Activated gamma-delta T cell treated with Interleukin-2 at 50 U/mL for 16 hours (primary cell): ENCODE measurements at regions not wholly inside any gene's neighbourhood (a gene's known extent, or its start where the extent isn't known, plus 50 kb on each side); places are given as distances from the start of the nearest gene placed in this dataset.
"Not testable (repeated sequence)": the region's sequence is repeated elsewhere in the genome, so short reads cannot be mapped to it uniquely, and the experiment has no call there.

Experiments
- DNase-seq: peaks from one replicate; pipeline ENCODE4 v3.0.0-alpha.2; 2020

DNA sequence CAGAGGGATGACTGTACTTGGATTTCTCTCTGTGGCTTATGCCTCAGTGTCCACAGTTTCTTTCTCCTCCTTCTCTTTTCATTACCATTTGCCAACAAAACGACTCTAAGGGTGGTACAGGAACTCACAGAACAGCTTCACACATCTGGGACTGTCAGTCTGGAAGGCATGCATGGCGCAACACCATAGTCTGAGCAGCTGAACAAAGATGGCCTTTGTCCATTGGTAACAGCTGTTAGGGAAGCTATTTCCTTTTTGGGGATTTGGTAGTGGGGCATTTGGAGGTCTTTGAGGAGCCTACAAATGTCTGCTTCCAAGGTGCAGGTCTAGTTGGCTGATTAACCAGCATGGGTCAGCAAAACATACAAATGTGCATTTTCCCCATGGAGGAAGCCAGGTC lies 81.4 kb upstream of the PCDH8 start:
- DNase-seq, result no peak

DNA sequence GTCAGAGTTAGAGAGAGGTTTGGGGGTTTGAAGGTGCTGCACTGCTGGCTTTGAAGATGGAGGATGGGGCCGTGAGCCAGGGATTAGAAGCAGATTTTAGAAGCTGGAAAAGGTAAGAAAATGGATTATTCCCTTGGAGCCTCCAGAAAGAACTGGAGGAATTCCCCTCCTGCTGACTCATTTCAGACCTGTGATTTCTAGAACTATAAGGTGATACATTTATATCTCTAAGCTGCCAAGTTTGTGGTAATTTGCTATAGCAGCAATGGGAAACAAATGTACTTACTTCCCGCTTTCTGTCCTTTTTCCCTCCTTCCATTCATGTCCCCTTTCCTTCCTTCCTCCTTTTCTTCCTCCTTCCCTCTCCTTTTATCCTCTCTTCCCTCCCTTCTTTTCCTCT lies 78.5 kb upstream of the PCDH8 start:
- no peak for DNase-seq

DNA sequence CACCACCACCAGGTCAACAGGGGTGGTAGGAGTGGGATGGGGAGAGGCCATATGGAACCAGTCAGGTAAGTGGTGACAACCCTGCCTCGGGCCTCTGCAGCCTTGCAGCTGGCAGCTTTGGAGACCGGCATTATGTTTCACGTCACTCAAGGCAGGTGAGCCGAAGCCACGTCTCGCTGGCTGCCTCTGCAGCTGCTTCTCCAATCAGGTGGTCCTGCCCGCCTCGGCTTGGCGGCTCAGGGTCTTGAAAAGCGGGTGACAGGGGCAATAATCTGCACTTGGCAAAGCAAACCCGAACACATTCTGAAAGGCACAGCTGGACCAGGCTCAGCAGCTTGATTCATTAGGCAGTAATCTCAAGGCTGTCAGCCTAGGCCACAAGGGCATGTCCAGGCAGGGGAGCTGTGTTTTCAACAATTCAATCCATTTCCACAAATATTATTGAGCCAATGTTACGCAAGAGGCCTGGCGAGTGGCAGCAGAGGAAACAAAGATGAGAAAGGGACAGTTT lies 77.4 kb upstream of the PCDH8 start:
- DNase-seq, result no peak

DNA sequence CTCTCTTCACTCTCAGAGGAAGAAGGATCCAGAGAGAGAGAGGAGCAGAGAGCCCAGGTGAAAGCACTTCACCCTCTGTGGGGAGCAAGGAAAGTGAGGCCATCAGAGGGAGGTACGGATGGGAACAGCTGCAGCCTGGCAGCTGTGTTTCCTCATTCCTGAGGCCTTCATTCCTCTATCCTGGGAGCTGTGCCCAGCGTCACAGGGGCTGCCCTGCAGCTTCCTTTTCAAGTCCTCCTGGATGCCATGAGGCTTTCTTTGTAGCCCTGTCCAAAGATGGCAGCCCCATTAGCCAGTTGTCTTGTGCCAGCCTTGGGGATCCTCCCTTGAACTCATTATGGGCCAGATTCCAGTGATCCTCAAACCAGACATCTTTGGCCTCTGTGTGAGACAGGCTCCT lies 76.8 kb upstream of the PCDH8 start:
- no peak for DNase-seq

DNA sequence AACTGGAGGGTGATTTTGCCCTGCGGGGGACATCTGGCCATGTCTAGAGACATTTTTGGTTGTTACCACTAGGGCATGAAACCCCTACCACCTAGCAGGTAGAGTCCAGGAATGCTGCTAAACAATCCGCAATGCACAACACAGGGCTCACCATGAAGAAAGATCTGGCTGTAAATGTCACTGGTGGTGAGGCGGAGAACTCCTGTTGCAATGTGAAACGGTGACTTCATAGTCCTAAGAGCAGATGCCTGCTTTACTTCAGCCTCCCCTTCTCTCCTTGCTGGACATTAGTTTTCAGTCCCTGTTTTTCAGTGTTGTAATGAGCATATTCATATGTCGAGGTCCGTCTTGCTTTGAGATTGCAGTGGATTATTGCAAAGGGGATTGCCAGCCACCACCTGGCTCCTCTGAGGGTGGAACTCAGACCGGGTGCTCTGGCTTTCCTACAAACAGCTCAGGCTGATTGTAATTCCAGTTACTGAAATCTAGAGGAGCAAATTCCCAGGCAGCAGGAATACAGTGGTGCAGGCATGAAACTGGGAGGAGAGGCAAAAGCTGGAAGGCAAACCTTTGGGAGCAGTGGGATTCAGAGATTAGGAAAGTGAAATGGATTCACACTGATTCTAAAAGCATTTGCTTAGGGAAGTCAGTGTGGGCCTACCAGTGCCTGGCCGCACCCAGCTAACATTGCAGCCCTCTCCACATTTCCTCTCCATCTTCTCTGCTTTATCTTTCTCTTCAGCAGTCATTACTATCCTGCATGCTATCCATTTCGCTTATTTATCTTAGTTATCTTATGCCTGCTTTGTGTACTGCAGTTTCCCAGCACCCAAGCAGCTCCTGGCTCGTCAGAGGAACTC lies 76.1 kb upstream of the PCDH8 start:
- no peak for DNase-seq

DNA sequence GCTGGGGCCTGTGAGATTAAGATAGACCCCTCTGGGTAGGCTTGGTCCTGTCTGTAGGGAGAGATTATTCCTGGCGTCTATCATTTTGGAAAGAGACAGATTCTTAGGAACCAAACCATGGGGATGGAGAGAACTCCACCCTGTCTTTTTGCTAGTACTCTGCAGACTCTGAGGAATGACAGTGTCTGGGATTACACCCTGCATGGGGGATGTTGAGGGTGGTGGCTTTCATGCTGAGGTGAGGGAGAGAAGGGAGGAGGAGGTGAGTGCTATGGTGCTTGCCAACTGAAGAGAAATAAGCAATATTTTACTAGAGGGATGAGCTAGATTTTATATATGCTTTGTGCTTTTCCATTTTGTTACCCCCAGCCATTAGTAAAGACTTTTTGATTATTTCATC lies 74.5 kb upstream of the PCDH8 start:
- no peak for DNase-seq

DNA sequence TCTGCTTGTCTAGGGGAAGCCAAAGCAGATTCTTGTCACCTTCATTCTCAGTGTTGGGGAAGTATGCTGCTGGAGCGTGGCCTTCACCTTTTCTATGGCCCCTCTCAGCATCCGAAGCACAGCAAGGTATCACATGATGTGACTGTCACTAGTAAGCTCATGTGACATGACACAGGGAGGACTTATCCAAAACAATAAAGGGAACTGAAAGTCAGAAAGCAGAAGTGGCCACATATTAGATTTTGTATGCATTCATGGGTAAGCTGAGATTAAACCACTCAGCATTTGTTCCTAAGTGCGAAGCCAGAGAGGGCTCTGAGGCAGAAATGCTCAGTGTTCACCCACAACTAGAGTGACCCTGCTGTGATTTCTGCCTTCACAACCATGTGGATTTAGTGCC lies 72.8 kb upstream of the PCDH8 start:
- DNase-seq, result no peak

DNA sequence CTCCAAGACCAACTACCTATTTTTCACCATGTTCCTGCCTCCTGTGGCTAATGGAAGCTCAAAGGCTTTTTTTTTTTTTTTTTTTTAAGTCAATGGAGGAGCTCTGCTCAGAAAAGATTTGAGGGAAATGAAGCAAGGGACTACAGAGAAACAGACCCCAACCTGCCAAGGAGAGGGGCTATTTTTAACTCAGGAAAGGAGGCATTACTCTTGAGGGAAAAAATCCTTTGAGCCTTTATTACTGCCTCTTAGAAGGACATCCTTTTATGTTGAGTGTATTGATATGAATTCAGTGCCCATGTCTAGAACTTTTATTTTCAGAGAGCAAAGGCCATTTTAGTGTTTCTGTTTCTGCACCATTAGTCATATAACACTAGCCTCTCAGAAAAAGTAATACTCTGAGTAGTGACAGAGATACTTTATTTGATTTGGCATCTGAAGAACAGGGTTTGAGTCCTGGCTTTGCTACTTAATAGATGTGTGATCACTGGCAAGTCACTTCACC lies 68.1 kb upstream of the PCDH8 start:
- no peak for DNase-seq

DNA sequence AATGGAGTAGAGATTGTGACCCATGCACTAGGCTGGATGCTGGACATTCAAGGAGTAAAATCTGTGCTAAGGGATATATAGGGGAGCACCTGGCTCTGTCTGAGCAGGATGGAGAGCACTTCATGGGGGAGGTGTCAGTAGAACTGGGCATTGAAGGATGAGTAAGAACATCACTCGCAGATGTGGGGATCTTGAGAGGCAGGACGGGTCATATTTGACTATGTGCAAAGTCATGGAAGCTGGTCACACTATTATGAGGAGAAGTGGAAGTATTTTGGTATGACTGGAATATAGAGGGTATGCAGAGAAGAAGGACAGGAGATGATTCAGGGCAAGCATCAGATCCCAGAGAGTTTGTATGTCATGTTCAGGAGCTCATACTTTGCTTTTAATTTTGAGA lies 62.9 kb upstream of the PCDH8 start:
- no peak for DNase-seq

DNA sequence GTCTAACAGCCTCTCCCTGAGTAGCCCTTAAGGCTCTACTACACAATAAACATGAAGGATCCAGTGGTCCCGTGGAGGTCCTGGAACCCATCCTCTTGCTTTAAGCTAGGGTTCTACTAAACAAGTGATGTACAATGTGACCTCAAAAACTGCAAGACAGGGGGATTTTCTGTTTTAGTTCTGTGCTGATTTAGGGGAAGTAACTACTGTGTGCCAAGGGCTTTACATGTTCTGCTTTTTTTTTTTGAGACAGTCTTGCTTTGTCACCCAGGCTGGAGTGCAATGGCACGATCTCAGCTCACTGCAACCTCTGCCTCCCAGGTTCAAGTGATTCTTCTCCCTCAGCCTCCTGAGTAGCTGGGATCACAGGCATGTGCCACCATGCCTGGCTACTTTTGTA lies 61.9 kb upstream of the PCDH8 start:
- DNase-seq, result not testable (repeated sequence)

DNA sequence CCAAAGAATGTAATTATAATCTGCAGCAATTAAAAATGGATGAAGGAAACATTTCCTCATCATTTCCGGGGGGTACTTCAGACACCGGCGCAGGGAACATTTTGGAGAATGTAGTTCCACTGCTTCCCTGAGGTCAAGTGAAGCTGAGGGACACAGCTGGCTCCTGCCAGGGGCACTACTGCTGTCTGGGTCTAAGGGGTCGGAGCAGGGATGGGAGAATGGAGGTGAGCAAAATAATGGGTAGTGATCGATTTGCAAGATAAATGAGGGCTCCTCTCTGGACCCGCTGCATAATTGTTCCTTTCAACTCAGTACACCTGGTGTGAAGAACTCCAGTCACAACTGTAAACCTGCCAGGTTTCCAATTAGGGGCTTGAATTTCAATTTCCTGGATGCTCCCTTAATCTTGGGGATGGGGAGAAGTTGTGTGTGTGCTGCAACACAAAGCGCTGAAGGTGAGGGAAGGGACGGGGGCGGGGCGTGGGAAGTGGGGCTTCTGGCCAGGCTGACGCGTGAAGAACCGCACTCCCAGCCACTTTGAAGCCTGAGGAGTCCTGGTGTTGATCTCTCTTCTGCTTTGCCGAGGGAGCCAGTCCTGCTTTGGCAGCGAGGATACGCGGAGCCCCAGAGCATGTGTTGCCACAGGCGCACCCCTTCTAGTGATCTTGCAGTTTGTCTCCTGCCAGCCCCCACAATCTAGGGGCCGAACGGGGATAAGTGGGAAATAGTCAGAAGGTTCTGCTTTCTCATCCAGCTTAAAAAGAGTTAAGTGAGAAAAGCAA lies 57.9 kb upstream of the PCDH8 start:
- no peak for DNase-seq

DNA sequence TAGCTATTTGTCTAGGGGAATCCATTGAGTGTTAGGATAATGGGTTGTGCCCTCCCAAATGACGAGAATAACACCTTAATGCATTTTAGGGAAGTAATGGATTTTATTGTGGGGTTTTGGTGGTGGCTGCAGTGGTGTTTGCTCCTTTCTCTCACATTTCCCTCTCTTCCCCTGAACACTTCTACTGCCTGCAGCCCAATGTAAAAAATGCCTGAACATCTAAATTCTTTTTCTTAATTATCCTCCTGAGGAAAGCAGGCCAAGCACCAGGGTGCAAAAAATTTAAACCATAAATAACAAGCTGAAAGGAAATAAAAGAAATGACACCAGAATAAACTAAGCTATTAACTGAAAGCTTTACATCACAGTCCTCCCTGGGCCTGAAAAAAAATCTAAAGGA lies 57.3 kb upstream of the PCDH8 start:
- no peak for DNase-seq

DNA sequence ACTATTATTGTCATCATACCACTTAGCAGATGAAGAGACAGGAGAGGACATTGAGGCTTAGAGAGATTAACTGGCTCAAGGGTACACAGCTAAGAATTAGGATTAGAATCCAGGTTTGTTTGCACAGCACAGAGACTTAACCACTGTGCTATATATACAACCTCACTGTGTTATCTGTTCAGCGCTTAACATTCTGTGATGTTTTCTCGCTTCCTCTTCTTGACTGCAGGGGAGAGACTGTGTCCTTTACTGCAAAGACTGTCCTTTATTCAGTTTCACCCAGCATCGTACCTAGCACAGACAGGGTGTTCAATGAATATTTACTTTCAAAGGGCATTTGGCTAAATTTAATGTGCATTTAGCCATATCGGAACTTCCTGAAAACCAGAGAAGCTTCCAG lies 54.9 kb upstream of the PCDH8 start:
- DNase-seq, result no peak

DNA sequence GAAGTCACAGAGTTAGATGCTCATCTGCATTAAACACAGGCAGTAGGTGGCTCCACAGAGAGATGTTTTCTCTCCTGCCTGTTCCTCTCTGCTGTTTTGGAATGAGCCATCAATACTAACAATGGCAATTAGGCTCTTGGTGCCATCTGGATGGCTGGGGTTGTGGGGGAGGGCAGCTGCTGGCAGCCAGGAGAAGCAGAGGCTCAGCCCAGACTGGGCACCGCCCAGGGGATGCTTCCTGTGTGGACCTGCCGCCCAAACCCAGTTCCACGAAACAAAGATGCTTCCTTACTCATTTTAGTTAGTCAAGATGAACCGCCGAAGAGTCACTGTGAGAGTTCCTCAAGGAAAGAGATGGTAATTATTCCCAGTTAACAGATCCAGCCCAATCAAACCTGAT lies 50.8 kb upstream of the PCDH8 start:
- no peak for DNase-seq
